HG03354 (cell line): ENCODE measurements at regions not wholly inside any gene's neighbourhood (a gene's known extent, or its start where the extent isn't known, plus 50 kb on each side); places are given as distances from the start of the nearest gene placed in this dataset.

ENCODE experiments used
- ATAC-seq: cut with Tn5 transposase; IDR thresholded peaks from one replicate; pipeline ENCODE4 v1.9.1; 2021; ENCODE audit warnings: mild to moderate bottlenecking; ENCODE audit not compliant: unreplicated experiment, poor library complexity, severe bottlenecking

DNA sequence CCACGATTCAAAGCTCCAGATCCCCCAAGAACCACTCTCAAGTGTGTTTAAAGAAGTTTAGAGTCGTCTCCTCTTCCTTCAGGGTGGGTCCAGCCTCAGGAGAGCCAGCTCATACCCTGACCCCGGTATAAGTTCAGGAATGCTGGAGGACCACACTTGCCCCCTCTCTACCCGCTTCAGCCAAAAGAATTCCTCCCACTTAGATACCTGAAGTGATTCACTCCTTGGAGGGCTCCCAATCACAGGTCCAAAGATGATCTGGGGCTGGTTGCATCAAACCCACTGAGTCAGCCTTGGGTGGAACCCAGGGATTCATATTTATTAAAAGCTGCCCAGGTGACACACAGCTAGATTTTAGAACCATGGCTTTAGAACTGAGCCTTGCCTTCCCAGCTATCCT, 133.5 kb upstream of the PARP11 start:
- ATAC-seq, result no peak

DNA sequence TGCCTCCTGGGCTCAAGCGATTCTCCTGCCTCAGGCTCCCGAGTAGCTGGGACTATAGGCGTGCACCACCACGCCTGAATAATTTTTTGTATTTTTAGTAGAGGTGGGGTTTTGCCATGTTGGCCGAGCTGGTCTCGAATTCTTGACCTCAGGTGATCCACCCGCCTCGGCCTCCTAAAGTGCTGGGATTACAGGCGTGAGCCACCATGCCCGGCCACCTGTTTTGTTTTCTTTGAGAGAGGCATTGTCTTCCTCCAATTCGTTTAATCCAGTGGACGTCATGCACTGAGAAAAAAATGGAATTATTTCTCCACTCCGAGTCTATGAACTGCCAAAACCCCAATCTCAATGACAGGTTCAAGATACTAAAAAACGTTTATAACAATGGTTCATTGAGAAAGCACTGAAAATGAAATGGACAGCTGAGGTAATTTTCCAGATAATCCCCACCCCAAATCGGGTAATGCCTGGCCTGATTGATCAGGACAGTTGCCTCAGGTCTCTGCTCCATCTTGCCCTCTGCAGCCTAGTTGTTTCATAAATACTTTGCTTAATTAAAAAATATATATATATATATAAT, 132.7 kb upstream of the PARP11 start:
- no peak for ATAC-seq

DNA sequence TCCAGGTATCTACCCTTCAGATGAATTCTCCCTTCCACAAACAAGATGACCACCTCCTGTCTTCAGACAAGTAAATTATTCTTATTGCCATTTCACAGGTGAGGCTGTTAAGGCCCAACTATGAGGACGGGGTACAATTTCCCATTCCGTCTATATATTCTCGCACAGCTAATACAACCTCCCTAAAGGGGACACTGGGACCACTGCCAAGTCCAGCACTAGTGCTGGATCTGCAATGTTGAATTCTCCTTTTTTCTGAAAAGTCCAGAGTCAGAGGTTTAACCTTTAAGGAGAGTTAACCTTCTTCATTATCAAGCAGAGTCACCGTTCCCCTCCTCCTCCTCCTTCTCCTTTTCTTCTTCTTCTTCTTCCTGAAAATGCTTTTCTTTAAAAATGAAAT, 130.4 kb upstream of the PARP11 start:
- ATAC-seq, result no peak

DNA sequence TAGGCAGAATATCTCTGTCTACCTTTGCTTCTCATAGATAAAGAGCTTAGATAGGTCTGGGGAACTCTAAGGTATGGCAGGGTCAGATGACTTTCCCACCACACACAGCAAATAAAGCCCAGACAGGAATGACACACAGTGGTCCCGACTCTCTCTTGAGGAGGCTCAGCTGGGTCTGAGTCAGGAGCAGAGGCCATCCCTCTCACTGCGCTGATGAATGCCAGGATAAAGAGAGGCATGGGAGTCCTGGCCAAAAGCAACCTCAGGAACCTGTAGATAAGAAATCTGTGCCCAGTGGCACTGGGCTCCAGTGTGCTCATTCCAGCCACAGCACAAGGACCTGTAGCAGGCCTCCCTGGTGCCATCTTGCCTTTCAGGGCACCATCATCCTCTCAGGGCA, 129.4 kb upstream of the PARP11 start:
- no peak for ATAC-seq

DNA sequence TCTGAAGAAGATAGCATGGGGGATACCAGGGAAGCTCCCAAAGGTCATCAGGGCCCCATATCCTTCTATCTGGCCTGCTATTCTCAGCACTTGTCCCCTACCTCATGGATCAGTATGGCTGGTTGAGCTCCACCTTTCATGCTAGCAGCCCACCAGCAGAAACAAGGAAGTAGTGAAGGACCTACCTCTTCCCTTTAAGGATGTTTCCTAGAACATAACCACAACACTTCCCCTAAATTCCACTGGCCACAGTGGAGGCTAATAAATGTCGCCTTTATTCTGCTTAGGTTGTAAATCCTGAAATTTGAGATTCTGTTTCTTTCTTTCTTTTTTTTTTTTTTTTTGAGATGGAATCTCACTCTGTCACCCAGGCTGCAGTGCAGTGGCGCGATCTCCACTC, 128.6 kb upstream of the PARP11 start:
- ATAC-seq, result no peak

DNA sequence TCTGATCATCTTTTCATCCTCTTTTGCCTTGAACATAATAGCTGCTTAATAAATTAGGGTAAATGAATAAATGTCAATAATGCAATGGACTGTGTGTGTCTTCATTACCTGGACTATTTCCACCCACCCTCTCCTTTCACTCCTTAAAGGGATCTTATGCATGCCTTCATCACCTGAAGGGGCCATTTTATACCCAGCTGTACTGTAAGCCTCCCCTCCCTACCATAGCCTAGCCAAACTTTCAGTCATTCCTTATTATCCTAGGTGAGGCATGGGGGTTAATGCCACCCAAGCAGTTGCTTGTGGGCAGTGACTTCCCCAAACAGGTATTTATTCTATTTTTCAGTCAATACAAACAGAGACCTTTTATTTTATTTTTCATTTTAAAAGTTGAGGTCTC, 127.8 kb upstream of the PARP11 start:
- no peak for ATAC-seq

DNA sequence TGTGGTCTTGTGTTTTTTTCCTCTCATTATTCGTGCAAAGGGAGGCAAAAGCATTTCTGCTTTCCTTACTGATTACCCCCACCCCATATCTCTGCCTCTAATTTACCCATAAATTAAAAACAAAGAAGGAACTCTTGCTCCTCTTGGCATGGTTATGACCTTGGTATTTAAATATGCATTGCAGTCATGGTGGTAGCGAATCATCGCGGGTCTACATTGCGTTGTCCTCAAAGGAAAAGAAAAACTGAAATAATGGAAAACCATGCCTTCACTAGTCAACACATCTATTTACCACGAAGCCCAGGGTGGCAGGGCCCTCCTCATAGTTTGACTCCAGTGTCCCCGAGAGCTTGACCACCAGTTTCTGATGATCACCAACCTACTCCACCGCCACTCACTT, 126.7 kb upstream of the PARP11 start:
- ATAC-seq, result no peak

DNA sequence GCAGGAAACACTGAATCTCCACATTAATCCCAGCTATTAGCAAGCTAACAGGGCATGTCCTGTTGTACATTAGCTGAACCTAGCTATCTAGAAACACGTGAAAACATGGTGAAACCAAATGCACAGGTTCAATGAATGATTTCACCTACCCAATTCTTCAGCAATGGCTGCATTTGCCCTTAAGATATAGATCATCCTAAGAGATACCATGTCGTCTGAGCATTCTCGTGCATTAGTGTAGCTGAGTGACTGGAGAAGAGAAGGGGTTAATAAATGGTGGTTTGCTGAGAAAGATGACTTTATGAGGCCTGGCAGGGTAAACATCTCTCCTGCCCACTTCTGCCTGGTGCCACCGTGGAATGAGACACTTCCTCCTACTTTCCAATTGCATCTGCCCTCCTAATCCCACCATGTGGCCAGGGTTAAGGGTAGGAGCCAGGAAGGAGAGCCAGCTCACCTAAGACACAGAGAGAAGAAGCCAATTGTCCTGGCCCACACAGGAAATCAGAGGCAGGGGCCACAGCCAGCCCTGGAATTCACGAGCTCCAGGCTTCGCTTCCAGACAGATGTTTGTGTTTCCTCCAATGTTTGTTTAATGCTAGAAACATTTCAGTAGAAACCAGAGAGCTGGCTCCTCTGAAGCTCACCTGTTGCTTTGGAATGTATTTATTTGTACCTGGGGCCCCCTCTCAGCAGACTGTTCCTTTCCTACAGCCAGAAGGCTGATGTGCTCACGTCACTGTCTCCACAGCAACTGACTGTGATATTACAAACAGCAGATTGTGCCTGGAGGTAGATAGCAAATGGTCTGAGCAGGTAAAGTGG, 126.0 kb upstream of the PARP11 start:
- no peak for ATAC-seq

DNA sequence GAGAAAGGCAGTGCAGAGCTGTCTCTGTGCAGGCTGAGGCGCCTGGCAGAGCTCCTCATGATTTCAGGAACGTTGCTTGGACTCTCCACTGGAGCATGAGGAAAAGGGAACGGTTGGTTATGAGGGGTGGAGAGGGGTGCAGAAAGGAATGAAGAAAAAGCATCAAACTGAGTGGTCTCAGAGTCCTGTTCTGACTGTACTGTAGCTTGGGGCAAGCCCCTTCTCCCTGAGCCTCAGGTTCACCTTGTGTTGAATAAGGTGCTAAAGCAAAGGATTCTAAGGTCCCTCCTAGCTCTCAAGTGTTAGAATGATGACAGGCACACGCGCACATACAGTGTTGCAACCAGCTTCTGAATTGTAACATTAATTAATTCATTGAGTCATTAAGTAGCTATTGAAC, 125.2 kb upstream of the PARP11 start:
- no peak for ATAC-seq

DNA sequence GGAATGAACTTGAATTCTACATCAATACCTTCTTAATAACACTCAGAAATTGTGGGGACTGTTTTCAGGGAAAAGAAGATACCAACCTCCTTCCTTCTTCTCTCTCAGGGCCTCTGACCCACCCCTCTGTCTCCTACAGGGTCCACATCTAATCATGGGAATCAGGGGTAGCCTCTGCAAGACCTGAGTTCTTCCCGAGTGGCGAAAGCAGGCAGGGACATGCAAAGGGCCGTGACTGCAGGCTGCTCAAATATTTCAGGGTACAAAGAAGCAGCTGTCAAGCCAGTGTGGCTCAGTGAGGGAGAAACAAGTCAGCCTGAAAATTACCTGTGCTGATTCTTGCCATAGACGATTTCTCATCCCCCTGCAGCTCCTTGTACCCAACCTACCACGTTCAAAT, 123.1 kb upstream of the PARP11 start:
- no peak for ATAC-seq

DNA sequence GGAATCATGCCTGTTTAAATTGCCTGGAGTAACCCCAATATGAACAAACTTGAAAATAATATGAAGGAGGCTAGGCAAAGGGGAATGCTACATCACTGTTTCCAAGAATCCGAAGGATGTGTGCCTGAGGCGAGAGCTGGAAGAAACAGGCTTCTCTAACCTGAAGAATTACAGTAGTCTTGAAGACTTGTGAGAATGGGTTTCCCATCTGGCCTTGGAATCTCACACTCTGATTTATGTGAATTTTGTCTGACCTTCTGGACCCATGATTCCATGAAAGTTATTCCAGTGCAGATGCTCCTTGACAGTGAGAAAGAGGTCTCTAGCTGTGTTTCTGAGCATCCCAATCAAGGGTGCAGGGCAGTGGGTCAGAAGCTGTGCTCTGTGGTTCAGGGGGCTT, 122.1 kb upstream of the PARP11 start:
- ATAC-seq, result no peak

DNA sequence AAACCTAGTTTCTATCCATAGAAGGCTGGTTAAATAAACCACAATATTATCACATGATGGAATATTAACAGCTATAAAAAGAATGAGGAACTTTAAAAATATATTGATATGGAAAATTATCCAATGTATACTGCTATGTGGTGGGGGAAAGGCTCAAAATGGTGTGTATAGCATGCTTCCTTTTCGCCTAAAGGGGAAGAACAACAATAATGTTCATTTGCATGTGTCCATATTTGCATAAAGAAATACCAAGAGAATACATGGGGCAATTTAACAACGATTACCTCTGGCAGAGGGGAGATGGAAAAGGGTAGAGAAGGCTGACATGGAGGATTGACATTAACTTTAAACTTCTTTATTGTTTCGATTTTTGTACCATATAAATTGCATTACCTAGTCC, 121.3 kb upstream of the PARP11 start:
- no peak for ATAC-seq

DNA sequence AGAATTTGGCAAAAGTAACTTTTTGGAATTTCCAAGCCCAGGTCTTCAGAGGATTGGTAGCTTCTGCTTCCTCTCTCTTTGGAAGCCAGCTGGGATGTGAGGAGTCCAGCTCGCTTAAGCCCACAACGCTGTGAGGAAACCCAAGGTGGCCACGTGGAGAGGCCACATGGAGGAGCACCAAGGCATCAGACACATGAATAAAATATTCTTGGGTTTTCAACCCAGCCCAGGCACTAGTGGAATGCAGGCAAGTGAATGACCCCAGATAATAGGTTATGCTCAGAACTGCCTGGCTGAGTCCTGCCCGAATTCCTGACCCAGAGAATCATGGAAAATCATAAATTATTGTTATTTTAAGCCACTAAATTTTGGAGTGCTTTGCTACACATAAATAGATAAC, 119.7 kb upstream of the PARP11 start:
- ATAC-seq, result no peak

DNA sequence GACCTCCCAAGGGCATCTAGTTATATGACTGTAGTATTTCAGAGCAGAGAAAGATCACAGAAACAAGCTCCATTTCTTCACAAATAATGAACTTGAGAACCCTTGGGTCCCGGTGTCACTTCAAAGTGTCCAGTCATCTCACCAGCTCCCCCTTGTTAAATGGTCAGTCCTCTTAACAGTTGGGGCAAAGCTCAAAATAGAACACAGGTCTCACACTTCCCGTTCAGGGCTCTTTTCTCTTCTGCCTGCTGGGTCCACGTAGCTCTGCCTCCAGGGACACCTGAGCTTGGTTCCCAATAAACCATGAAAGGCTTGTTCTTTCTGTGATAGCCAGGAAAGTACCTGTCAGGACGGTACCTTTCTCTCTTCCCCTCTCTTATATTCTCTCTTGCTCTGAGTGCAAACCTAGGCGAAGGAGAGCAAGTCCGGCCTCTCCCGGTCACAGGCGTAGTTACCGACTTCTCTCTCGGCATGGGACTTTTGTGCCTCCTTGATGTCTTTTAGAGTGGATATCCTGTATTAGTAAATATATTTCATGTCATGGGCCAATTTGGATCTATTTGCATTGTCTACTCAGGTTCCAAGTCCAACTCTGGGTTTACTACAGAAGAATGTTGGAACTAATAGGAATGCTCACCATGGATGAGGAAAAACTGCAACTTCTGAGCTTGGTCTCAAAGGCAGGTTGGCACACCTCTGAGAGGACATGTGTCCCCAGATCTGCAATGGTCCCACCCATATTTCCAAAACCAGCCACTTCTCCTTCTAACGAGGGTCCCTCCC, 118.8 kb upstream of the PARP11 start:
- ATAC-seq, result no peak

DNA sequence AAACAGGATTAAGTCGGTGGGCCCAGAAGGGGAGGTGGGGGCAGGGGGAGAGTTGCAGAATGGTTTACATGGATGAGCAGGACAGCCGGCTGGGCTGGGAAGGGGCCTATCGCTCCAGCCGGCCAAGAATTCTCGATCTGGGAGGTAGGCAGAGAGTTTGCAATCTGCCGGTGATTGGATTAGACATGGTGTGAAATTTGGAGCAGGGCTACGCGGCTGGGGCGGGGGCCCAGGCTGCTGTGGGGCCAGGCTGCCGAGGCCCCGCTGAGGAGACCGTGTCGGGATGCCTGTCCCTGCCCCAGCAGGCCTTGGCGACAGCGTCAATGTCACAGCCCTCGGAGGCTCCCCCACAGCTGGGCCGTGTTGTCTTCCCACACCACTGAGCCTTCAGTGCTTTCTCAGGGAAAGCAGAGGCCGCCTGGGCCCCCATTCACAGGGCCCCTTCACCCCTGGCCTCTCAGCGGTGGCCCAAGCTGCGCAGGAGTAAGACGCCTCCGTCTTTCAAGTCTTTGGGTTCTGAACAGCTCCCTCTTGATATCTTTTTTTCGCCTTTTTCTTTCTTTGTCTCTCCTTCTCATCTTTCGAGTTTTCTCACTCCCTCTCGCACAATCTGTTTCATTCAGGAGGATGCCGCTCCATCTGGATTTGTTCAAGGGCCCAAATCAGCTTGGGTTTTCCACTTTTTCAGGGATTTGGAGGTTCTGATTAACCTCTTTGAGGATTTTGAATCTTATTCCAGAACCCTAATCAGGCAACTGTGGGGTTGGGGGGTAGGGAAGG, 117.5 kb upstream of the PARP11 start:
- no peak for ATAC-seq

DNA sequence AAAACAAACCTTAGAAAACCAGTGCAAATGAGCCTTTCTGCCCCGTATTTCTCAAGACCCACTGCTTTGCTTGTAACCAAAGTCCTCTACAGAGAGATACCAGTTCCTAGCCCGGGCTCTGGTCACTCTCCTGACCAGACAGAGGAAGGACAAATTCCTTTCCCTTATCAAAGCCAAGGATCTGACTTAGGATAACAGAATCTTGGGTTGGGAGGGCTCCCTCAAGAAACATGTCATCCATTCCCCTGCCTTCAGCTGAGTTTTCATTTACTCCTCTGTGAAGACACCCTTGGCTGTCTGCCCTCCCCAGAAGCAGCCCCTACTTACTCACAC, 116.0 kb upstream of the PARP11 start:
- ATAC-seq, result no peak

DNA sequence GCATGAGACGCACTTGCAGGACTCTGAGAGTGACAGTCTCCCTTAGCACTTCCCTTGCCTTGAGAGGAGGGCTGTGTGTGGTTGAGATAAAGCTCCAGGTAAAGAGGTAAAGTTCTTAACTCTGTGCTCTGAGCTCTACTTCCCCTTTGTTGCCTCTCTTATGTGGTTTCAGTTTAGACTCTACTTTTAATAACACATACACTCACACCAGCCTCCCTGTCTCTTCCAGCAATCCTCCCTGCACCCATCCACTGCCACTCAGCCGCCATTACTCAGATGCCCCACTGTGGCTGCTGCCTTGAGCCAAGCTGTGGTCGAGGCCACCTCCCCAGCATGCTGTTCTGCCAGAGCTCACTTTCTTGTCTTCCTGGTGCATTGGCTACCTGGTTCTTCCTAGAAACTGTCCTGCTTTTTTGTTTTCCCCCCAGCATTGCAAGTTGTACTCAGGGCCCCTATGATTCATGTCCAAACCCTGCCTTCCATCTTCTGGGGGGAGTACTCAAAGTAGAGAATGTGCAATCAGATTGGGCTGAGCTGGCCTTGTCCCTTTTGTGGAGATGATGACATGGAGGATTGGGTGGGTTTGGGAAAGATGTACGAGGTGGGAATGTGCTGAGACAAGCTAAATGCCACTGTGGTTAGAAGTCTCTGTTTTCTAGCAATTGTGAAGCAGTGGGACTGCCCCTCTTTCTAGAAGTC, 115.5 kb upstream of the PARP11 start:
- ATAC-seq, result no peak

DNA sequence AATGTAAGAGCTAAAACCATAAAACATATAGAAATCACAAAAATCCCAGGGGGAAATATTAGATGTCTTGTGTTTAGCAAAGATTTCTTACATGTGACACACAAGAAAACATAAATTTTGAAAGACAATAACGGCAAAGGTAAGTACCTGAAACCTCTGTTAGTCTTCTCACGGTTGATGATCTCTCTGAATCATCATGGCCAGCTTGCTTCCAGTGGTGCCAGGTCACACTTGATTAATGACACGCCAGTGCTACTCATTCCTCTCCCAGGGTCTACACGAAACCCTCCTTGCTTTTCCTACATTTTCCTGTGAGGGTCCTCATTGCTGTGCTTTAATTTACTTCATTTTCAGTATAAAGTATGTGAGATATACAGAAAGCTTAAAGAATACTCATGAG, 114.4 kb upstream of the PARP11 start:
- ATAC-seq, result no peak

DNA sequence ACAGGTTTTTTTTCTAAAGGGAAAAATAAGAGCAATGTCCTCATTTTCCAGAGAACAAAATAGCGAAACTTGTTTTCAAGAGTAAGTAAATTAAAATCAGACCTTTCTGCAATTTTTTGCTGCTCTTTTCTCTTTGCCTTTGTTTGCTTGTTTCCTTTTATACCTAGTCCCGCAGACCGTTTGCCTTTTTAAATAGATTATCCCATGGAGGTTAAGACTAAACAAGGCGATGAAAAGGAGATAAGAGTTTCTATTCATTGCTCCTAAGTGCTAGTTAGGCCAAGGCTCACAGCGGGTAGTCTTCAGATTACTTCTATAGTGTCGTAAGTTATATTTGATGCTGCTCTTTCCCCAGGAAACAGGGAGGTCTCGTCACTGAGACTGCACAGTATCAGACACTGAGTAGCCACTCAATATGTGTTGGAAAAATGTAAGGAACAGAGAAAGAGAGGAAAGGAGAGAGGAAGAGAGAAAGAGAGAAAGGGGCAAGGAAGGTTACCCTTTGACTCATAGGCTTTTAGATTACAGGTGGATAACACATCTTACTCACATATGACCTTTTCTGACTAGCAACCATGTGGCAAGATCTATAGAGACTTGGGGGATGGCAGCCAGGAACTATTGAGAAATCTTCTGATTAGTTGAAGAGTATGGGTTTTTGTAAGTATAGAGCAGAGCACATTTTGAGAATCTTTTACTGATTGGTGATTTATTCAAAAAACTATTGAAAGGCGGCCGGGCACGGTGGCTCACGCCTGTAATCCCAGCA, 107.5 kb upstream of the PARP11 start:
- ATAC-seq, result no peak
